ENCODE measurements at regions not wholly inside any gene's neighbourhood (a gene's known extent, or its start where the extent isn't known, plus 50 kb on each side); places are given as distances from the start of the nearest gene placed in this dataset.

GRCh38 chr15:72859757-72860145 is 76.2 kb upstream of the ADPGK start:
- intact Hi-C loops (cut with DNase I) = no loop called here
- Histone ChIP-seq H3K4me3 (no peak overlapping the region), H3K4me1 (no peaks in the 10 kb centered on the region), H3K36me3 (no peaks in the 10 kb centered on the region), H3K27me3 (no peaks in the 10 kb centered on the region), H3K27ac (no peak overlapping the region), H3K9me3 (no peaks in the 10 kb centered on the region)
- no peak for TF ChIP-seq CTCF (IDR thresholded peaks at IDR 0.05)
- ATAC-seq (no peak), DNase-seq (no peak)

GRCh38 chr15:72859017-72859756 is 75.6 kb upstream of the ADPGK start:
- Histone ChIP-seq H3K9me3 (no peaks in the 10 kb centered on the region), H3K27ac (no peak overlapping the region), H3K27me3 (no peaks in the 10 kb centered on the region), H3K36me3 (no peaks in the 10 kb centered on the region), H3K4me1 (no peaks in the 10 kb centered on the region), H3K4me3 (no peak overlapping the region)
- intact Hi-C loops (cut with DNase I) = no loop called here
- ATAC-seq (no peak), DNase-seq (no peak)
- TF ChIP-seq CTCF (IDR thresholded peaks at IDR 0.05) = no peak

- H3K4me1 ChIP-seq = no peaks in the 10 kb centered on the region
- no peaks in the 10 kb centered on the region for H3K9me3 ChIP-seq
- ATAC-seq = no peak
- H3K27me3 ChIP-seq = no peaks in the 10 kb centered on the region
- H3K27ac ChIP-seq = no peak overlapping the region
- no peaks in the 10 kb centered on the region for H3K36me3 ChIP-seq
- no peak overlapping the region for H3K4me3 ChIP-seq
- intact Hi-C loops (cut with DNase I) = no loop called here
- DNase-seq = no peak
- TF ChIP-seq CTCF (IDR thresholded peaks at IDR 0.05) = no peak
Observed at GRCh38 chr15:72858205-72858604, 74.6 kb upstream of the ADPGK start.

- H3K4me3 ChIP-seq = no peak overlapping the region
- intact Hi-C loops (cut with DNase I) = no loop called here
- no peaks in the 10 kb centered on the region for H3K4me1 ChIP-seq
- TF ChIP-seq CTCF (IDR thresholded peaks at IDR 0.05) = no peak
- H3K27ac ChIP-seq = no peak overlapping the region
- no peaks in the 10 kb centered on the region for H3K36me3 ChIP-seq
- no peaks in the 10 kb centered on the region for H3K27me3 ChIP-seq
- no peak for DNase-seq
- H3K9me3 ChIP-seq = no peaks in the 10 kb centered on the region
- no peak for ATAC-seq
Observed at GRCh38 chr15:72857331-72858063, 73.9 kb upstream of the ADPGK start.

- H3K27me3 ChIP-seq = no peaks in the 10 kb centered on the region
- intact Hi-C loops (cut with DNase I) = no loop called here
- H3K36me3 ChIP-seq = no peaks in the 10 kb centered on the region
- no peak overlapping the region for H3K27ac ChIP-seq
- no peak for DNase-seq
- H3K4me1 ChIP-seq = no peaks in the 10 kb centered on the region
- no peak for ATAC-seq
- TF ChIP-seq CTCF (IDR thresholded peaks at IDR 0.05) = no peak
- H3K9me3 ChIP-seq = no peaks in the 10 kb centered on the region
- no peak overlapping the region for H3K4me3 ChIP-seq
Observed at GRCh38 chr15:72856549-72857040, 73.0 kb upstream of the ADPGK start.
